H1 (cell line): ENCODE measurements at regions not wholly inside any gene's neighbourhood (a gene's known extent, or its start where the extent isn't known, plus 50 kb on each side); places are given as distances from the start of the nearest gene placed in this dataset.
A peak's percentile ranks its signal among the peaks of the same experiment; 100 is the strongest.

Experiments
- CTCF ChIA-PET: fragments of 300-600 bp; sonication (Branson Sonifier 250); formaldehyde crosslinking; loops from one replicate; lab custom pipeline; 2021; ENCODE audit not compliant: partially characterized antibody; lab: Charles Lee
- POLR2A ChIA-PET: fragments of 300-600 bp; sonication (Branson Sonifier 250); formaldehyde crosslinking; loops from one replicate; lab custom pipeline; 2021; ENCODE audit warnings: inconsistent platforms; ENCODE audit not compliant: partially characterized antibody; lab: Charles Lee
- DNase-seq, 2 experiments: peaks; one replicate each; pipeline versions ENCODE4 v3.0.0 to v3.0.0-alpha.2; 2010 to 2022; ENCODE audit warnings: low spot score in 2 of 2, low read depth in 1 of 2, mixed read lengths in 1 of 2
- FAIRE-seq: peaks from 2 replicates; lab custom pipeline; 2011; peaks lifted over from hg19 to GRCh38; lab: Jason Lieb, UNC
- H2AFZ ChIP-seq: 2 replicates; pipeline ENCODE4 v1.8.1; 2012; ENCODE audit warnings: low read length, inconsistent platforms
- H2AK5ac ChIP-seq: 2 replicates; pipeline ENCODE4 v1.6.1; 2013; ENCODE audit warnings: low read depth, low read length
- H2BK120ac ChIP-seq: replicated peaks from 2 replicates; pipeline ENCODE3; 2013; ENCODE audit warnings: low read depth, low read length, inconsistent platforms
- H2BK12ac ChIP-seq: 2 replicates; pipeline ENCODE4 v1.6.1; 2013; ENCODE audit warnings: low read depth, low read length
- H2BK15ac ChIP-seq: 2 replicates; pipeline ENCODE4 v1.6.1; 2013; ENCODE audit warnings: low read length
- H2BK20ac ChIP-seq: 2 replicates; pipeline ENCODE4 v1.6.1; 2013; ENCODE audit warnings: low read length
- H2BK5ac ChIP-seq: 2 replicates; pipeline ENCODE4 v1.6.1; 2013; ENCODE audit warnings: low read depth, low read length
- H3K14ac ChIP-seq: 2 replicates; pipeline ENCODE4 v1.6.1; 2013; ENCODE audit warnings: inconsistent platforms; ENCODE audit not compliant: insufficient read length
- H3K18ac ChIP-seq: 2 replicates; pipeline ENCODE4 v1.6.1; 2013; ENCODE audit warnings: low read length; ENCODE audit errors: extremely low read depth
- H3K23ac ChIP-seq: 2 replicates; pipeline ENCODE4 v1.6.1; 2013; ENCODE audit warnings: inconsistent platforms; ENCODE audit not compliant: insufficient read length
- H3K23me2 ChIP-seq: 2 replicates; pipeline ENCODE4 v1.6.1; 2013; ENCODE audit warnings: low read depth, low read length
- H3K27ac ChIP-seq: 2 replicates; pipeline ENCODE4 v1.6.1; 2011; ENCODE audit warnings: low read depth, low read length, inconsistent platforms
- H3K27me3 ChIP-seq, 4 experiments: replicated peaks in 1 of 4; 1 replicate in 1 of 4; 2 replicates in 3 of 4; pipeline versions ENCODE4 v1.6.1 to v1.8.1; 2011 to 2013; ENCODE audit warnings: low read length in 3 of 4, mild to moderate bottlenecking in 3 of 4, inconsistent platforms in 2 of 4, mixed read lengths in 2 of 4, moderate library complexity in 1 of 4; ENCODE audit not compliant: control insufficient read depth in 3 of 4, insufficient read depth in 3 of 4; ENCODE audit errors: extremely low read depth in 1 of 4
- H3K36me3 ChIP-seq, 4 experiments: 2 replicates each; pipeline versions ENCODE4 v1.6.1 to v1.8.1; 2011 to 2013; ENCODE audit warnings: mild to moderate bottlenecking in 4 of 4, low read length in 3 of 4, moderate library complexity in 2 of 4, control low read depth in 1 of 4, inconsistent platforms in 1 of 4; ENCODE audit not compliant: insufficient read depth in 4 of 4, control insufficient read depth in 2 of 4
- H3K4ac ChIP-seq: replicated peaks from 2 replicates; pipeline ENCODE3; 2013; ENCODE audit warnings: low read length, low read depth, mixed read lengths, inconsistent platforms; ENCODE audit not compliant: insufficient read length
- H3K4me1 ChIP-seq, 4 experiments: replicated peaks in 1 of 4; 1 replicate in 1 of 4; 2 replicates in 3 of 4; pipeline versions ENCODE4 v1.6.1 to v1.8.1; 2011 to 2013; ENCODE audit warnings: low read length in 3 of 4, inconsistent platforms in 2 of 4, mixed read lengths in 1 of 4; ENCODE audit not compliant: insufficient read depth in 4 of 4, control insufficient read depth in 3 of 4
- H3K4me2 ChIP-seq, 2 experiments: 2 replicates each; pipeline versions ENCODE4 v1.6.1 to v1.8.1; 2011 to 2013; ENCODE audit warnings: low read depth in 2 of 2, low read length in 2 of 2, control low read depth in 1 of 2, inconsistent platforms in 1 of 2, mild to moderate bottlenecking in 1 of 2; ENCODE audit not compliant: insufficient read depth in 1 of 2
- H3K4me3 ChIP-seq, 4 experiments: fragments of 200-600, 300-600 bp in 1 of 4; sonication (generic), shearing (Covaris generic), sonication (Bioruptor Twin) in 1 of 4; 2 replicates each; pipeline versions ENCODE4 v1.5.1 to v1.8.1; 2011 to 2016; ENCODE audit warnings: low read length in 4 of 4, low read depth in 3 of 4, control low read depth in 2 of 4, inconsistent platforms in 2 of 4, mild to moderate bottlenecking in 2 of 4, mixed read lengths in 1 of 4, moderate library complexity in 1 of 4; ENCODE audit not compliant: insufficient read depth in 2 of 4; ENCODE audit errors: extremely low read depth in 1 of 4
- H3K56ac ChIP-seq: replicated peaks from 2 replicates; pipeline ENCODE3; 2013; ENCODE audit warnings: low read depth, mild to moderate bottlenecking, mixed read lengths, low read length, inconsistent platforms; ENCODE audit not compliant: insufficient read length
- H3K79me1 ChIP-seq: 2 replicates; pipeline ENCODE4 v1.6.1; 2013; ENCODE audit warnings: low read depth, low read length, control low read depth
- H3K79me2 ChIP-seq, 2 experiments: 2 replicates each; pipeline versions ENCODE4 v1.6.1 to v1.8.1; 2012 to 2013; ENCODE audit warnings: low read length in 2 of 2, mild to moderate bottlenecking in 2 of 2, inconsistent platforms in 1 of 2; ENCODE audit not compliant: insufficient read depth in 2 of 2, control insufficient read depth in 1 of 2
- H3K9ac ChIP-seq, 4 experiments: replicated peaks in 1 of 4; 1 replicate in 1 of 4; 2 replicates in 3 of 4; pipeline versions ENCODE4 v1.6.1 to v1.8.1; 2011 to 2013; ENCODE audit warnings: low read depth in 3 of 4, low read length in 3 of 4, control low read depth in 2 of 4, mild to moderate bottlenecking in 2 of 4, moderate library complexity in 2 of 4, inconsistent platforms in 1 of 4; ENCODE audit errors: extremely low read depth in 1 of 4
- H3K9me3 ChIP-seq, 2 experiments: 2 replicates each; pipeline versions ENCODE4 v1.6.1 to v1.8.1; 2012 to 2013; ENCODE audit warnings: mild to moderate bottlenecking in 2 of 2, moderate library complexity in 2 of 2, control low read depth in 1 of 2, inconsistent platforms in 1 of 2, low read depth in 1 of 2, low read length in 1 of 2, mixed read lengths in 1 of 2; ENCODE audit not compliant: insufficient read depth in 2 of 2
- H4K20me1 ChIP-seq, 2 experiments: replicated peaks in 1 of 2; 2 replicates each; pipeline versions ENCODE3 to v1.8.1; 2011 to 2013; ENCODE audit warnings: inconsistent platforms in 2 of 2, low read length in 2 of 2, mild to moderate bottlenecking in 1 of 2; ENCODE audit not compliant: insufficient read depth in 2 of 2, control insufficient read depth in 1 of 2
- H4K5ac ChIP-seq: 2 replicates; pipeline ENCODE4 v1.6.1; 2013; ENCODE audit warnings: low read length, low read depth, mixed read lengths, inconsistent platforms; ENCODE audit not compliant: insufficient read length
- H4K8ac ChIP-seq: 2 replicates; pipeline ENCODE4 v1.8.0; 2013; ENCODE audit warnings: mild to moderate bottlenecking, moderate library complexity, low read length, inconsistent platforms; ENCODE audit not compliant: insufficient read depth; ENCODE audit errors: extremely low read depth
- H4K91ac ChIP-seq: replicated peaks from 2 replicates; pipeline ENCODE3; 2013; ENCODE audit warnings: low read length, mixed read lengths, inconsistent platforms; ENCODE audit not compliant: insufficient read length
- ASH2L ChIP-seq: fragments of 200-600, 300-600 bp; sonication (generic); IDR thresholded peaks from one replicate; pipeline ENCODE4 v1.7.1; 2017; ENCODE audit warnings: low read length
- CEBPB ChIP-seq: IDR thresholded peaks from 2 replicates; pipeline ENCODE4 v1.6.1; 2012; ENCODE audit warnings: low read depth, low read length
- CHD2 ChIP-seq: IDR thresholded peaks from 2 replicates; pipeline ENCODE4 v1.6.1; 2012; ENCODE audit warnings: low read length, improper control_type of control experiment
- EGR1 ChIP-seq: IDR thresholded peaks from 2 replicates; pipeline ENCODE4 v1.6.1; 2011; ENCODE audit warnings: low read depth, low read length, borderline replicate concordance
- EZH2 ChIP-seq: fragments of 200-600 bp; sonication (generic); IDR thresholded peaks from 2 replicates; pipeline ENCODE4 v1.7.1; 2012; ENCODE audit warnings: low read depth, mild to moderate bottlenecking, moderate library complexity, low read length, inconsistent platforms; ENCODE audit not compliant: severe bottlenecking
- GABPA ChIP-seq: IDR thresholded peaks from 2 replicates; pipeline ENCODE4 v1.6.1; 2011; ENCODE audit warnings: mild to moderate bottlenecking, low read length, moderate library complexity, borderline replicate concordance; ENCODE audit not compliant: insufficient read depth
- KDM5A ChIP-seq: fragments of 200-600 bp; IDR thresholded peaks from 2 replicates; pipeline ENCODE4 v1.7.1; 2012; ENCODE audit warnings: mild to moderate bottlenecking, low read length, inconsistent platforms, mixed read lengths
- NANOG ChIP-seq: IDR thresholded peaks from 2 replicates; pipeline ENCODE4 v1.6.1; 2011; ENCODE audit warnings: low read length, low read depth, mild to moderate bottlenecking, inconsistent platforms; ENCODE audit not compliant: insufficient read depth, poor library complexity, severe bottlenecking
- SAP30 ChIP-seq: fragments of 300-600 bp; sonication (generic); IDR thresholded peaks from 2 replicates; pipeline ENCODE4 v1.7.1; 2012; ENCODE audit warnings: low read length, moderate library complexity, mild to moderate bottlenecking, inconsistent platforms; ENCODE audit not compliant: insufficient read depth, insufficient replicate concordance
- SIX5 ChIP-seq: IDR thresholded peaks from 2 replicates; pipeline ENCODE4 v1.6.1; 2011; ENCODE audit warnings: mild to moderate bottlenecking, low read depth, low read length
- SRF ChIP-seq: IDR thresholded peaks from 2 replicates; pipeline ENCODE4 v1.6.1; 2011; ENCODE audit warnings: mild to moderate bottlenecking, low read depth, low read length, moderate library complexity
- WGBS, 2 experiments: shearing (Covaris generic) in 1 of 2; methylation state at CpG; one replicate each; pipeline versions ENCODE4 v1.1.6 to v1.1.7; 2013 to 2015; ENCODE audit warnings: low lambda C conversion rate in 2 of 2, mixed read lengths in 2 of 2, inconsistent platforms in 1 of 2, low coverage in 1 of 2, missing lambda C conversion rate in 1 of 2; ENCODE audit not compliant: insufficient replicate concordance in 2 of 2, insufficient coverage in 1 of 2, insufficient read length in 1 of 2; ENCODE audit errors: extremely low coverage in 1 of 2, missing lambda C conversion rate in 1 of 2; 5-methylcytosine and 5-hydroxymethylcytosine counted together

GRCh38 chr13:48155848-48156247, 60.9 kb upstream of the MED4 start:
- no peaks in the 10 kb centered on the region for H3K9me3 ChIP-seq
- no peak overlapping the region for H3K4me3 ChIP-seq
- POLR2A ChIA-PET = interaction anchor here (0.7 kb wide), 1 partner anchor 77 kb away, joined by 3 read pairs; the partner anchor contains the start of gene ITM2B
- no peaks in the 10 kb centered on the region for H4K20me1 ChIP-seq
- no peaks in the 10 kb centered on the region for H3K23me2 ChIP-seq
- H3K36me3 ChIP-seq = no peaks in the 10 kb centered on the region
- H2BK20ac ChIP-seq = 0 out of 2 replicates have a peak overlapping the region, but pooled peaks have one; percentile 51
- no peak overlapping the region for H3K27ac ChIP-seq
- no peak overlapping the region for H4K8ac ChIP-seq
- TF ChIP-seq KDM5A = no peak
- TF ChIP-seq SAP30 = no peak
- TF ChIP-seq NANOG = no peak
- no peak for TF ChIP-seq EZH2
- TF ChIP-seq SIX5 = no peak
- no peak for TF ChIP-seq SRF
- no peak for TF ChIP-seq ASH2L
- no peak for TF ChIP-seq CEBPB
- no peak for TF ChIP-seq GABPA
- TF ChIP-seq EGR1 = no peak
- no peak for TF ChIP-seq CHD2
- TF ChIP-seq, all 59 proteins: peak for 0
- Histone ChIP-seq H4K5ac (no peak overlapping the region), H3K4me1 (peaks cover 0 to 4% (median under 1%) of the 10 kb centered on the region in 4 experiments; a peak in 3 of 7 replicates), H3K79me2 (no peaks in the 10 kb centered on the region), H3K14ac (no peak overlapping the region), H3K4ac (no peak overlapping the region), H3K56ac (no peak overlapping the region), H3K9ac (no peak overlapping the region), H2BK120ac (no peak overlapping the region), H2BK15ac (no peak overlapping the region), H3K27me3 (no peaks in the 10 kb centered on the region), H4K91ac (no peak overlapping the region), H2BK12ac (no peak overlapping the region), H2BK5ac (no peak overlapping the region; the same call in 1 of the 2 replicates), H3K79me1 (no peaks in the 10 kb centered on the region), H3K4me2 (no peak overlapping the region), H3K18ac (no peak overlapping the region), H2AFZ (no peak overlapping the region), H2AK5ac (no peak overlapping the region), H3K23ac (no peak overlapping the region)
- 86% methylated on average over 2 of the region's 2 CpGs; no CpG with 5 or more reads in 1 of the 2 experiments for WGBS, 2 experiments
- CTCF ChIA-PET = interaction anchor here (1.0 kb wide), 1 partner anchor 10 kb away, joined by 3 read pairs; no protein-coding TSS in a partner anchor
- DNase-seq = no peak
- no peak for FAIRE-seq
